CD14-positive monocyte (primary cell): ENCODE measurements at regions not wholly inside any gene's neighbourhood (a gene's known extent, or its start where the extent isn't known, plus 50 kb on each side); places are given as distances from the start of the nearest gene placed in this dataset.

Source experiments
- DNase-seq, 3 donors: peaks; one replicate each; pipeline ENCODE4 v3.0.0-alpha.2; 2011 to 2022
- H2AFZ ChIP-seq: 2 replicates; pipeline ENCODE4 v1.6.0; 2012; ENCODE audit warnings: mild to moderate bottlenecking, low read depth, low read length, inconsistent platforms; ENCODE audit not compliant: insufficient read depth, poor library complexity, severe bottlenecking
- H3K27ac ChIP-seq, 2 donors: 1 replicate in 1 of 2; 2 replicates in 1 of 2; pipeline ENCODE4 v1.5.1; 2012 to 2013; ENCODE audit warnings: low read length in 2 of 2, control low read depth in 1 of 2, inconsistent platforms in 1 of 2, low read depth in 1 of 2, mild to moderate bottlenecking in 1 of 2
- H3K27me3 ChIP-seq, 2 donors: one replicate each; pipeline versions ENCODE4 v1.6.0 to v1.6.1; 2011 to 2013; ENCODE audit warnings: low read length in 2 of 2; ENCODE audit not compliant: control insufficient read depth in 2 of 2, insufficient read depth in 2 of 2
- H3K36me3 ChIP-seq, 2 donors: replicated peaks in 1 of 2; 1 replicate in 1 of 2; 2 replicates in 1 of 2; pipeline versions ENCODE4 v1.5.1 to v1.6.1; 2012 to 2013; ENCODE audit warnings: low read length in 2 of 2, control low read depth in 1 of 2, inconsistent platforms in 1 of 2, mild to moderate bottlenecking in 1 of 2; ENCODE audit not compliant: insufficient read depth in 2 of 2, control insufficient read depth in 1 of 2
- H3K4me1 ChIP-seq, 2 donors: 1 replicate in 1 of 2; 2 replicates in 1 of 2; pipeline versions ENCODE4 v1.5.1 to v1.6.1; 2012 to 2013; ENCODE audit warnings: low read length in 2 of 2, control low read depth in 1 of 2, inconsistent platforms in 1 of 2, mild to moderate bottlenecking in 1 of 2, moderate library complexity in 1 of 2; ENCODE audit not compliant: insufficient read depth in 2 of 2, control insufficient read depth in 1 of 2
- H3K4me2 ChIP-seq: replicated peaks from 2 replicates; pipeline ENCODE3; 2012; ENCODE audit warnings: low read length, moderate library complexity, mild to moderate bottlenecking; ENCODE audit not compliant: poor library complexity, severe bottlenecking; ENCODE audit errors: extremely low read depth
- H3K4me3 ChIP-seq, 3 experiments: fragments of 200-600 bp in 1 of 3; sonication (generic) in 1 of 3; replicated peaks in 1 of 3; 1 replicate in 2 of 3; 2 replicates in 1 of 3; pipeline ENCODE4 v1.5.1; 2011 to 2013; ENCODE audit warnings: low read length in 3 of 3, mild to moderate bottlenecking in 3 of 3, control low read depth in 2 of 3, low read depth in 2 of 3, inconsistent platforms in 1 of 3, moderate library complexity in 1 of 3
- H3K79me2 ChIP-seq: 2 replicates; pipeline ENCODE4 v1.6.0; 2012; ENCODE audit warnings: mild to moderate bottlenecking, control low read depth, inconsistent platforms, low read length, moderate library complexity; ENCODE audit not compliant: insufficient read depth
- H3K9ac ChIP-seq: 2 replicates; pipeline ENCODE4 v1.6.0; 2017; ENCODE audit warnings: low read length, mild to moderate bottlenecking; ENCODE audit not compliant: insufficient read depth, poor library complexity, severe bottlenecking
- H3K9me3 ChIP-seq, 2 donors: replicated peaks in 1 of 2; 1 replicate in 1 of 2; 2 replicates in 1 of 2; pipeline versions ENCODE4 v1.5.1 to v1.6.1; 2012 to 2013; ENCODE audit warnings: low read length in 2 of 2, control low read depth in 1 of 2; ENCODE audit not compliant: control insufficient read depth in 1 of 2, insufficient read depth in 1 of 2
- H4K20me1 ChIP-seq: 2 replicates; pipeline ENCODE4 v1.6.0; 2012; ENCODE audit warnings: mild to moderate bottlenecking, low read length, control low read depth, moderate library complexity; ENCODE audit not compliant: insufficient read depth
- H3K27ac Mint-ChIP-seq, 7 donors: one replicate each; pipeline ENCODE4 v1.8.0; 2020; ENCODE audit warnings: mild to moderate bottlenecking in 7 of 7, mixed read lengths in 7 of 7, moderate library complexity in 6 of 7, inconsistent platforms in 2 of 7
- H3K27me3 Mint-ChIP-seq, 3 donors: one replicate each; pipeline ENCODE4 v1.8.0; 2021 to 2022; ENCODE audit warnings: low read depth in 3 of 3, mild to moderate bottlenecking in 3 of 3, mixed read lengths in 3 of 3, moderate library complexity in 3 of 3, inconsistent platforms in 1 of 3
- H3K36me3 Mint-ChIP-seq, 2 donors: one replicate each; pipeline ENCODE4 v1.8.0; 2020; ENCODE audit warnings: mixed read lengths in 2 of 2, inconsistent platforms in 1 of 2, mild to moderate bottlenecking in 1 of 2
- H3K4me1 Mint-ChIP-seq: one replicate; pipeline ENCODE4 v1.8.0; 2020; ENCODE audit warnings: mild to moderate bottlenecking, mixed read lengths
- H3K4me3 Mint-ChIP-seq, 2 donors: one replicate each; pipeline ENCODE4 v1.8.0; 2020; ENCODE audit warnings: mild to moderate bottlenecking in 2 of 2, mixed read lengths in 2 of 2, moderate library complexity in 1 of 2
- H3K9me3 Mint-ChIP-seq, 7 donors: one replicate each; pipeline ENCODE4 v1.8.0; 2020 to 2022; ENCODE audit warnings: mixed read lengths in 7 of 7, mild to moderate bottlenecking in 6 of 7, moderate library complexity in 6 of 7, inconsistent platforms in 2 of 7
- CTCF ChIP-seq: fragments of 200-600 bp; IDR thresholded peaks from one replicate; pipeline ENCODE4 v1.8.0; 2022; ENCODE audit warnings: antibody characterized with exemption, mild to moderate bottlenecking
- WGBS: methylation state at CpG from one replicate; pipeline ENCODE4 v1.1.5; 2013; ENCODE audit warnings: missing lambda C conversion rate; ENCODE audit not compliant: insufficient coverage; 5-methylcytosine and 5-hydroxymethylcytosine counted together
- intact Hi-C, 2 donors: fragments of 100-400 bp; cut with micrococcal nuclease; formaldehyde crosslinking; loops; one replicate each; pipeline versions ENCODE4 v1.15.0 to v1.15.1; 2023

GRCh38 chr14:98070536-98070935 is 1201.5 kb downstream of the BCL11B start:
- Mint-ChIP-seq H3K4me3 (no peak overlapping the region), H3K27ac (no peak overlapping the region), H3K36me3 (no peaks in the 10 kb centered on the region), H3K9me3 (peaks cover 0 to 5% (median 2%) of the 10 kb centered on the region in 7 donors), H3K27me3 (no peaks in the 10 kb centered on the region), H3K4me1 (no peaks in the 10 kb centered on the region)
- intact Hi-C loops, result no loop called here
- Histone ChIP-seq H3K79me2 (no peaks in the 10 kb centered on the region), H3K9me3 (no peaks in the 10 kb centered on the region), H3K9ac (no peak overlapping the region), H2AFZ (no peak overlapping the region), H3K4me2 (no peak overlapping the region), H3K36me3 (no peaks in the 10 kb centered on the region), H3K27me3 (no peaks in the 10 kb centered on the region), H4K20me1 (no peaks in the 10 kb centered on the region), H3K4me3 (no peak overlapping the region), H3K4me1 (no peaks in the 10 kb centered on the region), H3K27ac (no peak overlapping the region)
- no peak for DNase-seq
- no peak for TF ChIP-seq CTCF

- no peaks in the 10 kb centered on the region for H3K4me1 ChIP-seq
- Mint-ChIP-seq H3K9me3 (peaks cover 0 to 5% (median 1%) of the 10 kb centered on the region in 7 donors), H3K27ac (no peak overlapping the region), H3K36me3 (no peaks in the 10 kb centered on the region), H3K4me1 (no peaks in the 10 kb centered on the region), H3K4me3 (no peak overlapping the region), H3K27me3 (peaks cover 0 to 2% (median 0%) of the 10 kb centered on the region in 3 donors)
- H3K27me3 ChIP-seq, result no peaks in the 10 kb centered on the region
- H3K4me3 ChIP-seq, result no peak overlapping the region
- H3K4me2 ChIP-seq, result no peak overlapping the region
- no peaks in the 10 kb centered on the region for H3K36me3 ChIP-seq
- DNase-seq, result no peak
- intact Hi-C loops, result no loop called here
- no CpG with 5 or more reads among the region's 5 CpGs for WGBS
- H4K20me1 ChIP-seq, result no peaks in the 10 kb centered on the region
- TF ChIP-seq CTCF, result no peak
- H3K27ac ChIP-seq, result no peak overlapping the region
- H3K9me3 ChIP-seq, result no peaks in the 10 kb centered on the region
- H3K79me2 ChIP-seq, result no peaks in the 10 kb centered on the region
- no peak overlapping the region for H3K9ac ChIP-seq
- no peak overlapping the region for H2AFZ ChIP-seq
Observed at GRCh38 chr14:98074111-98074510, 1197.9 kb downstream of the BCL11B start.
